NCI-H1436 (cell line): ENCODE measurements at regions not wholly inside any gene's neighbourhood (a gene's known extent, or its start where the extent isn't known, plus 50 kb on each side); places are given as distances from the start of the nearest gene placed in this dataset.
"Not testable (repeated sequence)": the region's sequence is repeated elsewhere in the genome, so short reads cannot be mapped to it uniquely, and the experiment has no call there.

ENCODE experiments used
- DNase-seq: peaks from one replicate; lab custom pipeline; 2025; lab: John Stamatoyannopoulos, UW

GRCh38 chr4:124887739-124888138 lies 175.2 kb upstream of the ANKRD50 start:
- no peak for DNase-seq

DNA sequence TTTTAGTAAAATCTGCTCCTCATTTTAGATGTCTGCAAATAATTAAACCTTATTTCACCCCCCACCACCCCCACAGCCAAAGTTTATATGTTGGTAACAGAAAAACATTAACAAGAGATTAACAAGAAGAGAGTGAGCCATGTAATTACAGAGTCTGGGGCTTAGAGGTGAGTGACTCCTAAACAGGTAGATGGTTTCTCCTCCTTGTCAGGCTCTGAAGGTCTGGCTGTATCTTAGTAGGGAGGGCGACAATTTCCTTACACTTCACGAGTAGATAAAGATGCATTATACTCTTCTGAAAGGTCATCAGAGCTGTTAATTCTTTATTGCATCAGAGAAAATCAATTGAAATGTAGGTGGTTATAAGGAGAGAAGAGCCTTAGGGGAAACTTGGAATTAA lies 171.8 kb upstream of the ANKRD50 start:
- no peak for DNase-seq

GRCh38 chr4:124883632-124884031 lies 171.1 kb upstream of the ANKRD50 start:
- no peak for DNase-seq

GRCh38 chr4:124879195-124879594 lies 166.7 kb upstream of the ANKRD50 start:
- DNase-seq: no peak

DNA sequence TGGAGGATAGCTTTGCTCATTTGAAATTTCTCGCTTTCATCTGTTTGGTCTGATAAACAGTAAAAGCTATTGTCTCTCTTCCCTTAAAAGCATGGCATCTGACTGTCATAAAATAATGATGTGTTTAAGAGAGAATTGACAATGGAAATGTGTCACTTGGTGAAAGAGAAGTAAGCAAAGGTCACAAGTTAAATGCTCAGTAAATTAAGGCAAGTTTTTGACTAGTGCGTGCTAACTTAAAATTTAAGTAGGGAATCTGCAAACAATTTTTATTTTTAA lies 161.6 kb upstream of the ANKRD50 start:
- no peak for DNase-seq

DNA sequence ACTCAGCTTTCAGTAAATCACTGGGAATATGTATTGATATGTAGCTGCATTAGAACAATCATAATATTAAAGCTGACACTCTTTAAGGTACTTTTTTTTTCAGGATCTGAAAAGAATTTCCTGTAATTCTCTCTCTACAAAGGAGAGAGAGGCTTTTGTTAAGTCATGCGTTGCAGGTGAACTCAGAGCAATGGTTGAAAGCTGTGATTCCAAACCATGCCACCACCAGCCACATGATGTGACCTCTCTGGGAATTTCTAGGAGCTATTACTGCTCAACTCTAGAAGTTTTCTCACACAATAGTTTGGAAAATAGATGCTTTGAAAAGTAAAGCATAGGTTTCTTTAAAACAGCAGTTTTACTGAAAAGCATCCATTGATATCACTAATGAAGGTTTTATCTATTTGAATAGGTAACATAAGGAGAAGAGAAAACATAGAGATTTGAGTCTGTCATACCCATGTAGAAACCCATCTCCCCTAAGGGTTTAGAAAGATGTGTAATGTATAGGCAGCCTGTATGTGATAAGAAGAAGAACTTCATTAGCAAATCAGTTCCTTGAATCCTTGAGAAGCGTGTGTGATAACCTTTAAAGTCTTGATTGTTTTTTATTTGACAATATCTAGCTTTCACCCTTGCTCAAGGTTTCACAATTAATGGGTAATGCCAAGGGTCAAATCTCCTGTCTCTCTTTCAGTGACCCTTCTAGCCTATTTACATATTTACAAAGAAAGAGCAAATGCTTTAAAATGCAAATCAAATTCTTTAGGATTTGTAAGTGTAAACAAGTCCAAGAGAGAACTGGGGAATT lies 161.0 kb upstream of the ANKRD50 start:
- DNase-seq: no peak

- DNase-seq: no peak
These were observed 160.1 kb upstream of the ANKRD50 start for GRCh38 chr4:124872659-124873058.

DNA sequence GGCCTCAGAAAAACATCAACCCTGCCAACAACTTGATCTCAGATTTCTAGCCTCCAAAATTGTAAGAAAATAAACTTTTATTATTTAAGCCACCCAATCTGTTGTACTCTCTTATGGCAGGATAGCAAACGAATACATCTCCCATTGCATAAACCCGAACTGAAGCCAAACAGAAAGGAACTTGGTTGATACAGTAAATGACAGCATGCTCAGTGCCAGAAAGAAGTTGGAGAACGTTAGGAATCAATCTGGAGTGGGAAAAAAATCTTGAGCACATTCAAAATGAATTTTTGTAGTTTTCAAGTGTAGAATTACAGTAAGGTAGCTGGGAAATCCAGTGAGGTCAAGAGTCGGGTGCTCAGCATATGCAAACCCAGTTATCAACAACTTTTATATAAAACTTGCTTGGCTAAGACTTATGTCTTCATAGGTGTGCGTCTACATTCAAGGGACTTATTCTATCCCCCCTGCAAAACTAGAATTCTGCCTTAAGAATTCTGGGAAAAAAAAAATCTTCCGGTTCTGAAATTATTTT lies 157.5 kb upstream of the ANKRD50 start:
- DNase-seq: no peak

DNA sequence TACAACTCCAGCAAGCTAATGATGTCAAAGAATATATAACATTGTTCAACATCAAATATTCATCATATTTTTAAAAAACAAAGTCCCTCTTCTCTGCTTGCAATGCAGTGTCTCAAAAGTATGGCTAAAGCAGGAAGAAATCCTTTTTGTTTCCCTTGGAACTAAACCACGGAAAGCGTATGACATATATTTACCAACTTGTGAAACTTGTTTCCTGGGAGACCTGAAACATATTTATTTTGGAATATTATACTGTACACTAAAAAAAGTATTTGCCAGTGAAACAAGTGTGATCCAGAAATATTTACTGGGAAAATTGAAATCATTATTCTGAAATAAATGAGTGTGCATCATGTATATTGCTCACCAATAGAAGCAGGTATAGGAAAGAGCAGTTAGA lies 156.0 kb upstream of the ANKRD50 start:
- DNase-seq: no peak

DNA sequence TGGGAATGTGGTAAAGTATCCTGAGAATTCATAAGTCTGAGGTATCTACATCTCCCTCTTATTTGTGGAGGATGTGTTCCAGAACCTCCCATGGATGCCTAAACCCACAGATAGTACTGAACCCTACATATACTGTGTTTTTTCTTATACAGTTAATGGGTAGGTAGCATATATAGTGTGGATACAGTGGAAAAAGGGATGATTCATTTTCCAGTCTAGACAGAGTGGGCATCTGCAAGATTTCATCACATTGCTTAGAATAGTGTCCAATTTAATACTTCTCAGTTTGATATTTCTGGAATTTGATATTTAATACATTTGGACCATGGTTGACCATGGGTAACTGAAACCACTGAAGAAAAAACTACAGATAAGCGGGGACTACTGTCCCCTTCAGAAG lies 155.0 kb upstream of the ANKRD50 start:
- DNase-seq: no peak

GRCh38 chr4:124866301-124866700 lies 153.8 kb upstream of the ANKRD50 start:
- no peak for DNase-seq

GRCh38 chr4:124863040-124863545 lies 150.6 kb upstream of the ANKRD50 start:
- no peak for DNase-seq

DNA sequence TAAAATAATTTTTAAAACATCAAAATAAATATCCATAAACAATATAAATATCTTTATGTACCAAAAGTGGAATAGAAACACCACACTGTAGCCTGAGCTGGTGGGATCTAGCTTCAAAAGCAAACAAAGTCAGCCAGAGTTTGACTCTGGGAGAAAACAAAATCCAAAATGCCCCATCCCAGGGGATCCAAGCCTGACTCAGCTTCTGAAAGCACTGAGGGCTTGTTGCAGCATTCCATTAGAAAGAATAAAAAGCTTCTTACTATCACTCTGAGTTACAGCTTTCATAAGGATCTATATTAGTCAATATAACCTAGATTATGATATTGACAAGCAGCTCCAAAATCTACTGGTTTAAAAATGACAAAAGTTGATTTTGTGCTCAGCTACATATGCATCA lies 149.7 kb upstream of the ANKRD50 start:
- DNase-seq: no peak

- DNase-seq: no peak
These were observed 149.2 kb upstream of the ANKRD50 start for GRCh38 chr4:124861761-124862160.

DNA sequence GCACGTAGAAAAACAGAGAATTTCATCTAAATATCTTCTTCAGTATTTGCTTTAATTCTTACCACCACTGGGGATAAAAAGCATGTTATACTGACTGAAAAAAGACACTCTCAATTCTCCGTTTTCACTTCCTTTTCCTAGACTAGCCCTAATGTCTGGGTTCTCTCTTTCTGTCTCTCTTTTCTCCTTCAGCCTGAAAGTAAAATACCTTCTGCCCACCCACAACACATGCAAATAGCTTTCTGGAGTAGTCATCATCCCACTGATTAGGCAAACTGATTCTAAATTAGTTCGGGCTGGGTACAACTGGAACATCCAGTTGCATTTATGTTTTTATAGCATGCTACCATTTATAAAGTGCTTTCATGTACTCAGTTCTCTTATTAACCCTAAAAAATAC lies 142.4 kb upstream of the ANKRD50 start:
- no peak for DNase-seq

- no peak for DNase-seq
These were observed 139.2 kb upstream of the ANKRD50 start for GRCh38 chr4:124851741-124852140.

DNA sequence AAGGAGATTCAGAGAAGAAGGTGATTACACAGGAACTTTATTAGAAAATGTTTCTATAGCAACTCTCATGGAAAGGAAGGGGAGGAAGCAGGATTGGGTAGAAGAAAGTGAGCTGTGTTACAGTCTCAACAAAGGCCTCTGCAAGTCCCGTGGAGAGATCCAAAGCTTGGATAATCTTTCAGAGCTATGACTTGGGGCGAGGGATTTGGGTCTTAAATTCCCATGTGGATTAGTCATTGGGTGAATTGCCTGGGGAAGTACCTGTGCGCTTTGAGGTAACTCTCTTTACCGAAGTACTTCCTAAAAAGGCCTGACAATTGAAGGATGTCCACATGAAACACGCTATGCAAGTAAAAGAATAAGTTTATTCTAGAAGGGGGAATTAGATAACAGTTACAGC lies 133.8 kb upstream of the ANKRD50 start:
- DNase-seq: no peak

- no peak for DNase-seq
These were observed 127.4 kb upstream of the ANKRD50 start for GRCh38 chr4:124839786-124840390.

GRCh38 chr4:124833831-124834505 lies 121.4 kb upstream of the ANKRD50 start:
- DNase-seq: no peak

DNA sequence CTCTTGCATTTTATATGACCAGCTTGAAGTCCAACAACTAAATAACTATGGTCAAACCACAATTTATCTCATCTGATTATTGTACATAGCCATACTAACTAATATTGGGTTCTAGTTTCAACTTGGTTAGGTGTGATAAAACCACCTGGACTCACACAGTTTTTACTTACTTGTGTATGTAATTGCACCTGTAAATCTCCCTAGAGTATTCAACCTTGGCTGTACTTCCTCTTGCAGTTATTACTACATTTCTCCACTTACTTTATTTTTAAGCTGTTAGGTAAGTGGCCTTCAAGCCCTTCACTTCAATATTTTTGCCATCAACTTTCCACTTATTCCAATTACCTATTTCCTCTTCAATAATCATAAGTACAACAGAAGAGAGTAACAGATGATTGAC lies 115.8 kb upstream of the ANKRD50 start:
- no peak for DNase-seq

DNA sequence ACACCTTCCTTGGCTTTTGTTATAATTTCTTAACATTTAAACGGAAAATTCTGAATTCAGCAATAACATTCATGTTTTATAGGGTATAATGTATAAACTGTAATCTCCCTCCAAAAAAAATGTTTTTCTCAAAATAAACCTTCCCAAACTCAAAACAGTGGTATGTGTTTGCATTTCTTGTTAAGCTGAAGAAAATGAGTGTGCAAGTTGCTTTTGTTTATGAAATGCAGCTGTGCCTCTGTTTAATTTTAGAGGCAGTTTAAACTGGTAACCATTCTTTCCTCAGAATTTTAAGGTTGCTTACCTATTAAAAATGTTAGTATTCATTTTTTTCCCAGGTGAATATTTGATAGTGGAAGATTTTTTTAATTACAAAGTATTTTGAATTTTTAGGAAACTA lies 105.0 kb upstream of the ANKRD50 start:
- no peak for DNase-seq

- DNase-seq: not testable (repeated sequence)
These were observed 99.7 kb upstream of the ANKRD50 start for GRCh38 chr4:124812203-124812602.

GRCh38 chr4:124810827-124811226 lies 98.3 kb upstream of the ANKRD50 start:
- no peak for DNase-seq
